GM18505 (cell line): ENCODE measurements at regions not wholly inside any gene's neighbourhood (a gene's known extent, or its start where the extent isn't known, plus 50 kb on each side); places are given as distances from the start of the nearest gene placed in this dataset.

ENCODE experiments used
- ATAC-seq: cut with Tn5 transposase; IDR thresholded peaks from one replicate; pipeline ENCODE4 v1.9.1; 2021; ENCODE audit not compliant: unreplicated experiment
- POLR2A ChIP-seq: IDR thresholded peaks from 4 replicates; pipeline ENCODE4 v1.6.1; 2011; ENCODE audit warnings: borderline replicate concordance; ENCODE audit not compliant: insufficient read depth, insufficient read length; ENCODE audit errors: extremely low read depth

DNA sequence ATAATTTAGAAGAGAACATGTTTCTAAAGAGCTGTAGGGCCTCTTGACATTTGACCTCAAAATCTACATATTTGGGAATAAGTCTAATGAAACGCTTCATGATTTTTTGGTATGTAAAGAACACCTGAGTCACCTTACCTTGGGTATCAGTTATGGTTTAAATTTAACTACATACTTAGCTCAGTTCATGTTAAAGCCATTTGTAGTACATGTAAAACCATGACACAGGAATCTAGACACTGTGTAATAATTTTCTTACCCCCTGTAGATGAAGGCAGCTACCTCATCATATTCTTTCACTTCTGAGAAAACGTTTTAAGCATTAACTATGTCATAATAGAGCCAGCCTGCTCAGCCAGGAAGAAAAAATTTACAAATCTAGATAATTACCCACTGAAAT is 105.8 kb upstream of the CPNE8 start:
- no peak for TF ChIP-seq POLR2A
- no peak for ATAC-seq

DNA sequence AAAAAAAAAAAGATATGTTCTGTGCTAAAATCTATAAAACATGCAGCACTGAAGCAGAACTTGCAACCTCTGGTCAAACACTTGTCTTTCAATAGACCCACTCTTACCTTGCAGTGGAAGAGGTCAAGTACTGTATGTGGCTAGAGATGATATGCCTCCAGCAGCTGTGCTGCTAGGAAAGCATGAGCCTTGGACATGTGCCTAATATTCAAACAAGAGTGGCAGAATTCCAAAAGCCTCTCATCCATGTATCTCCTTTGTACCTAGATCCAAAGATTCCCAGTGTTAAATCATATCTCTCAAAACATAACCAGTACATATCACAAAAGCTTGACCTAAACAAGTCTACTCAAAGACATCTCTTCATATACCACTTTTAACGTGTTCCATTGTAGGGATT is 105.0 kb upstream of the CPNE8 start:
- no peak for ATAC-seq
- TF ChIP-seq POLR2A, result no peak

DNA sequence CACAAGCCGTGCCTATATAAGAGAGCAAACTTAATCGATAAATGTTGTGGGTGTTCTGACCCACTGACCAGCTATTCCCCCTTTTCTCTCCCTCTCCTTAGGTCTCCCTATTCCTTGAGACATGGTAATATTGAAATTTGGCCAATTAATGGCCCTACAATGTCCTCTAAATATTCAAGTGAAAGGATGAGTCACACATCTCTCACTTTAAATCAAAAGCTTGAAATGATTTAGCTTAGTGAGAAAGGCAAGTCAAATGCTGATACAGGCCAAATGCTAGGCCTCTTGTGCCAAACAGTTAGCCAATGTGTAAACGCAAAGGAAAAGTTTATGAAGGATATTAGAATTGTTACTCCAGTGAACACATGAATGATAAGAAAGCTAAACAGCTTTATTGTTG is 102.2 kb upstream of the CPNE8 start:
- no peak for ATAC-seq
- TF ChIP-seq POLR2A, result no peak

DNA sequence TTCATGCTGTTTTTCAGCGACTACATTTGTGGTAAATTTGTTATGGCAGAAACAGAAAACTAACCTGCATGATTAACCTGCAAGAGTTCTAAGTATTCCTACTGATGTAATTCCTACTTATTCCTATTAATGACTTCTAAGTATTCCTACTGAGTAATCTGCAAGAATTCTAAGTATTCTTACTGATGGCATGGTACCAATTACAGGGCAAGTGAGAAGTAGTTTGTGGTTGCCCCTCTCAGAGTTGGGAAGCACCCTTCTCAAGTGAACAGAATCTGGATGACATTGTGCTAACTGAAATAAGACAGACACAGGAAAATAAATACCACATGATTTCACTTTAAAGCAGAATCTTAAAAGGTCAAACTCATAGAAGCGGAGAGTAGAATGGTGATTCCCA is 100.9 kb upstream of the CPNE8 start:
- TF ChIP-seq POLR2A, result no peak

DNA sequence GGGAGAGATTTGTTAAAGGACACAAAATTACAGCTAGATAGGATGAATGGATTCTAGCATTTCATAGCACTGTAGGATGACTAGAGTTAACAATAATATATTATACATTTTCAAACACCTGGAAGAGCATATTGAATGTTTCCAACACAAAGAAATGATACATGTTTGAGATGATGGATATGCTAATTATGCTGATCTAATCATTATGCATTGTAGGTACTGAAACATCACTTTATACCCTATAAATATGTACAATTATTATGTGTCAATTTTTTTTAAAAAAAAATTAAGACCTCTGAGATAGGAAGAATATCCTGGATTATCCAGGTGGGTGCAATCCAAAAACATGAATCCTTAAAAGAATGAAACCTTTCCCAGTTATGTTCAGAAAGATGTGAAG is 100.3 kb upstream of the CPNE8 start:
- ATAC-seq, result no peak
- TF ChIP-seq POLR2A, result no peak

More for the DNA sequence above, 100.9 kb upstream of the CPNE8 start:
- no peak for ATAC-seq

DNA sequence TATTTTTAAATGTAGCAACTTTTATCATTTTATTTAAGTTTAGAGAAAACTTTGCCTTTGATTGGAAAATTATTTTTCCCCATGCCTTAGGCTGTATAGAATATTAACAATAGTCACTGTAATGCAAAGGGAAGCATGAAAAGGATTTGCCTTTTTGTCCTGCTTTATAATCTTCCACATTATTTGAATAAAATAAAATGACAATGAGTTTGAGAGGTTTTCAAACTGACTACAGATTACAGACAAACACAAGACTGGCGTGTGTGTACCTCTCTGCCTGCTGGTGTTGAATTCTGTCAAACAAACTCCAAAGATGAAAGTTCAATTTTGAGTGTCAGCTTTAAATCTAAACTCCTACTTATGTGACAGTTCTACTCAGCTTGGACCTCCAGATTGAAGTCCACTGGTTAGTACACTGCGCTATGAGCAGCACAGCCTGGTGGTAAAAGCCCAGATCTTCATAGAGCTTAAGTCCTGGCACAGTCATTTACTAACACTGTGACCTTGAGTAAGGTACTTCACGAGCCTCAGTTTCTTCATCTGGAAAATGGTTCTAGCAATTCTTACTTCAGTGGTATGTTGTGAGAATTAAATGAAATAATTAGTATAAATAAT is 98.3 kb upstream of the CPNE8 start:
- TF ChIP-seq POLR2A, result no peak
- ATAC-seq, result no peak

DNA sequence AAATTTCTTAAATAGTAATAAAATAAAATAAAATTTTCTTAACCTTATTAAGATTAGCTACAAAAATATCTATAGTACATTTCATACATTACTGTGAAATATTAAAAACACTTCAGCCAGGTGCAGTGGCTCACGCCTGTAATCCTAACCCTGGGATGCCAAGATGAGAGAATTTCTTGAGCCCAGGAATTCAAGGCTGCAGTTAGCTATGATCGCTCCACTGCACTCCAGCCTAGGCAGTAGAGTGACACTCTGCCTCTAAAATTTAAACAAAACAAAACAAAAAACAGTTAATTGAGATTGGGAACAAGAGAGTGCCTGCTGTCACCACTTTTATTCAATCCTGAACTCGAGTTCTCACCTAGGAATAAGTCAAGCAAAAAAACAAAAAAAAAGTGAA is 95.0 kb upstream of the CPNE8 start:
- no peak for TF ChIP-seq POLR2A
- ATAC-seq, result no peak

DNA sequence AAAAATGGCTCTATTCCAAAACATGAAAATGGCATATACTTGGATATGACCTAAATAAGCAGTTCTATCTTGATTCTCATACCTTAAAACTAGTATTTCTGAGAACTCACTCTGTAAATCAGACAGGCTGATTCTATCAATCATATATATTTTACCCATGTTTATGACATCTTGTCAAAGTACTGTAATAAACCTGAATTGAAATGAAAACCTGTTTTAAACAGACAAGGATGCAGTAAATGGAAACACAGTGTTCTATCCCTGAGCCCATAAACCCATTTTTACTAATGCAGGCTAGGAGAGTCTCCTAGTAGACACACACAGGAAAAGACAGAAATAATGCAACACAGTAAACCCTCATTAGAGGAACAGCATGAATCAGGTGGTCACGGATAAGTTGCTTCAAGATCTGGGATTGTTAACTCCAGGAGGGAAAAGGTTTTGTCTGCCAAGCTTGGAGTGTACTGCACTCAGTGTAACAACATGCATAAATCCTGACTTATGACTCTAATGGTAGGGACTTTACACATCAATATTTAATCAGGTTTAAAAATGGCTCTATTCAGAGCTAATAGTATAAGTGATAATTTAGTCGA is 93.6 kb upstream of the CPNE8 start:
- TF ChIP-seq POLR2A, result no peak
- ATAC-seq, result no peak

DNA sequence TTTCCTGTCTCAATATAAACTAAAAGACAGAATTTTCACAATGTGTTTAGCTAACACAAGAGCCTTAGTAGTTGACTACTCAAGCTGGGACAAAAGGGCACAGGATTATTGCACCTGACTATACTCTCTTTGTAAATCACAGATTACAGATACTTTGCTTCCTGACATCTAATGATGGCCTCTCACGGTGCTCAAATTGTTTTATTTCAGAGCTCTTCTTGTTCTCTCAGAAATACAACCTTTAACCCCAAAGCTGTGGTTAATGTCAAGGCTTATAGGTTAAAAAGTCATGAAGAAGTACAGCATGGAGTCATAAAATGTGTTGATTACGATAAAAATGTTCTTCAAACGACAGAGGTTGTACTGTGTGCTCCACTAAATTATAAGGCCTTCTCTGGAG is 89.9 kb upstream of the CPNE8 start:
- no peak for ATAC-seq
- no peak for TF ChIP-seq POLR2A

DNA sequence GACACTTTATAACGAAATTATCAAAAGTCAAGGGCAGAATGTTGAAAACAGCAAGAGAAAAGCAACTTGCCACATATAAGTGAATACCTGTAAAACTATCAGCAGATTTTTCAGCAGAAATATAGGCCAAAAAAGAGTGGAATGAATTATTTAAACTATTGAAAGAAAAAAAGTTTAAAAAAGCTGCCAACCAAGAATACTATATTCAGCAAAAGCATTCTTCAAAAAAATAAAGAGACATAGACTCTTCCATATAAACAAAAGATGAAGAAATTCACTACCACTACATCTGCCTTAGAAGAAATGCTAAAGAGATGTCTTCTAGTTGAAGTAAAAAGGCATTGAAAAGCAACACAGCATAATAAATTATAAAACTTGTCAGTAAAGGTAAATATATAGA is 80.6 kb upstream of the CPNE8 start:
- no peak for ATAC-seq
- TF ChIP-seq POLR2A, result no peak

DNA sequence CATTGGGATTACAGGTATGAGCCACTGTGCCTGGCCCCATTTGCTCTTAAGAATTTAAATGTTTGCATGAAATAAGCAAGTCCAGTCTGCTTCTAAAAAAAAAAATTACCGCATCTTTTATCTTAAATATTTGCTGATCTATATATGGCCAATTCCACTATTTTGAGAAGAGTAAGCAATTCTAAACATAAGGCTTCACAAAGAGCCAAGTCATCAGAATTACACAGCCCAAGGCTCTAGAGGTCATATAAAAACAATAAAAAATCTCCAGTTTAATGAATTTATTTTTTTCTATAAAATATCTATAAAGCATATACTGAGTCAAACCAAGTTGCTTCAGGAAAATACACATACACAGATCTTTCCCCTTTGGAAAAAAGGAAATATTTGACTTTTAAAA is 79.0 kb upstream of the CPNE8 start:
- TF ChIP-seq POLR2A, result no peak
- no peak for ATAC-seq

DNA sequence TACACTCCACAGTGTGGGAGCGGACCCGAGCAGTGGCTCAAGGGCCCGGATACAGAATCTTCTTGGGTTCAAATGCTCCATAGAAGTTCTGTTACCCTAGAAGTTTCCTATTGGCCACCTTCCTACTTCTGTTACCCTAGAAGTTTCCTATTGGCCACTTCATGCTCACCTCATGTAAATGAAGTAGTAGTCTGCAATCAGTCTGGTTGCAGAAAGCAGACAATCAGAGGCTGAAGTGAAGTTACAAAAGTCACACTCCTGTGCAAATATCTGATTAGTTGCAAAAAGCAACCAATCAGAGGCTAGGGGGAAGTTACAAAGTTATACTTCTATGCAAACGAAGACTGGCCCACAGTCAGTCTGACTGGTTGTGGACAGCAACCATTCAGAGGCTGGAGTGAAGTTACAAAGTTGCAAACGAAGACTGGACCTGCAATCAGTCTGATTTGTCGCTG is 77.8 kb upstream of the CPNE8 start:
- ATAC-seq, result no peak
- no peak for TF ChIP-seq POLR2A

DNA sequence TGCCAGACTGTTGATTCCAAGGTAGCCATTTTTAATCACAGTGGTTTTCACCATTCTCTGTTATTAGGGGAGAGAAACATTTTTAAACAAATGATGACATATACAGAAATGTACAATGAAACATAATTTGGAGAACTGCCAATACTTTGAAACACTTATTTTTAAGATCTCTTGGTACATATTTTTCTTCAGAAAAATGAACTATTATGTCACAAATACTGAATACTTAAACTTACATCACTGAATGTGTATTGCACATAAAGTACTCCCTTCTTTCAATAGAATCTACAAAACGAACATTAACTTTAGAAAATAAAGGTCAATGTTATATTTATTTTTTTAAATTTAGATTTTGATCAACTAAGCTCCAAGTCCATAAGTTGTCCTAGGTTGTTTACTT is 71.7 kb upstream of the CPNE8 start:
- ATAC-seq, result no peak
- no peak for TF ChIP-seq POLR2A

DNA sequence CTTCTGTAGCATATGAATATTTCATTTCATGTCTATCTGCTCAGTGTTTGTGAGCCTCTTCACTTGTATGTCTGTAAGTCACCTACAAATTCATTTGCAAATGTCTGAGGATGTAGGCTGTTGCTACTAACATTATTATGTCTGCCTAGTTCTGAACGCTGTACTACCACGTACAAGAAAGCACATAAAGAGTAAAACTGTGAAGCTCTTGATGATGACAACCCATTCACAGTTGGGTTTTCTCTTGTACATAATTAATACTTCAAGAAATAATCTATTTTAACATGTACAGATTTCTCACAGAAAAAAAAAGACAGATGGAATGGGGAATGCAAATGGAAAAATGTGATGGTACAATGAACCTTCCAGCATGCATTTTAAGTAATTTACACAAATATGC is 64.3 kb upstream of the CPNE8 start:
- no peak for ATAC-seq
- no peak for TF ChIP-seq POLR2A

DNA sequence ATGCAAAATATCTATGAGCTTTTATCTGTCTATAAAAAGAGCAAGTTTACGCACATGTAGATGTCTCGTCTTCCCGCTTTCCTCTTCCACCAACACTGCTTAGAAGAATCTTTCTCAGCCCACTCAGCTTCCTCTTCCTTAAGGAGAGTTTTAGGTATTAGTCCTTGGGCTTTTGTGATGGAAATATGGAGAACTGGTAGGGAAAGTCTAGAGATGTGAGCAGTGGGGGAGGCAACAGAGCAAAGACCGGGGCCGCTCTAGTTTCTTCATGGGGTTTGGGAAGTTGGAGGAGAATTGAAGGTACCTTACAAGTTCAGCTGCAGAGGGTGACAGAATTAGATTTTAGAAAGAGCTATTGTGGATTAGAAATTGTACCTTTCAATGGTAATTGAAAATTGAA is 56.3 kb upstream of the CPNE8 start:
- TF ChIP-seq POLR2A, result no peak
- ATAC-seq, result no peak
